Hematopoietic multipotent progenitor cell (in vitro differentiated cells): ENCODE measurements at regions not wholly inside any gene's neighbourhood (a gene's known extent, or its start where the extent isn't known, plus 50 kb on each side); places are given as distances from the start of the nearest gene placed in this dataset.
"Not testable (repeated sequence)": the region's sequence is repeated elsewhere in the genome, so short reads cannot be mapped to it uniquely, and the experiment has no call there.

Experiments used
- DNase-seq, 3 donors: peaks; one replicate each; pipeline ENCODE4 v3.0.0-alpha.2; 2011 to 2015; ENCODE audit warnings: low read depth in 2 of 3, low spot score in 2 of 3

- not testable (repeated sequence) for DNase-seq
These were observed 87.4 kb upstream of the TGIF2LY start for GRCh38 chrY:3491423-3491822.

- not testable (repeated sequence) for DNase-seq
These were observed 84.3 kb upstream of the TGIF2LY start for GRCh38 chrY:3494539-3494938.

DNA sequence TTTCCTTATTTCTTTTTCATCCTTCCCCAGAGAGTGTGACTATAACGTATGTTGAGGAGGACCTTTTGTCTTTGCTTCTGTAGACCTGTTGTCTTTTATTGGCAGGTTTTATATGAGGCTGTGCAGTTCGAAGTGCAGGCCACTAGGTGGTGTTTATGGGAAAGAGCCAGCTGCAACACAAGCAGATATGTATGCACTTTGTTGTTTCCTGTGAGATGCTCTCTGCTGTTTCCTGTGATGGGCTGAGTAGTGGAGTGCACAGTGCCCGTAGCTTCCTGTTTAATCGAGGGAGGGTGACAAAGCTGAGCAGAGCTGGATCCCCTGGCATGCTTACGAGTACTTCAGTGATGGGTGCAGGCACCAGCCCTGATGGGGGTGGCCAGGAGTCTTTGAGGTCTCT lies 51.8 kb upstream of the TGIF2LY start:
- peak in 2 of 3 donors; percentile 2 to 11 for DNase-seq
